ENCODE measurements at regions not wholly inside any gene's neighbourhood (a gene's known extent, or its start where the extent isn't known, plus 50 kb on each side); places are given as distances from the start of the nearest gene placed in this dataset.

DNA sequence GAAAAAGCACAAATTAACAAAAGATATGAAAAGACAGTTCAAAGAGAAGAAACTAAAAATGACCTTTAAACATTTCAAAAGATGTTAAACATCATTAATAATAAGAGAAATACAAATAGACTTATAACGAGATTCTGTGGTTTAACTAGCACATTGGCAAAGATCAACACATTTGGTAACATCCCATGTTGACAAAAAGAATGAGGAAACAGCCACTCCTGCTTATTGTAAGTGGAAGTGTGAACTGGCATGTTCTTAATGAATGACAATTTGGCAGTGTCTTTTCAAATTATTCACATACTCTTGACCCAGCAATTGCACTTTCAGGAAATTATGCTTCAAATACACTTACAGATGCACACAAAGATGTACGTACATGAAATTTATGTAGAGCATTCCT, 176.3 kb downstream of the TLE1 start:
- no peak for TF ChIP-seq POLR2A (IDR thresholded peaks at IDR 0.05)
- TF ChIP-seq, protein P1, sequence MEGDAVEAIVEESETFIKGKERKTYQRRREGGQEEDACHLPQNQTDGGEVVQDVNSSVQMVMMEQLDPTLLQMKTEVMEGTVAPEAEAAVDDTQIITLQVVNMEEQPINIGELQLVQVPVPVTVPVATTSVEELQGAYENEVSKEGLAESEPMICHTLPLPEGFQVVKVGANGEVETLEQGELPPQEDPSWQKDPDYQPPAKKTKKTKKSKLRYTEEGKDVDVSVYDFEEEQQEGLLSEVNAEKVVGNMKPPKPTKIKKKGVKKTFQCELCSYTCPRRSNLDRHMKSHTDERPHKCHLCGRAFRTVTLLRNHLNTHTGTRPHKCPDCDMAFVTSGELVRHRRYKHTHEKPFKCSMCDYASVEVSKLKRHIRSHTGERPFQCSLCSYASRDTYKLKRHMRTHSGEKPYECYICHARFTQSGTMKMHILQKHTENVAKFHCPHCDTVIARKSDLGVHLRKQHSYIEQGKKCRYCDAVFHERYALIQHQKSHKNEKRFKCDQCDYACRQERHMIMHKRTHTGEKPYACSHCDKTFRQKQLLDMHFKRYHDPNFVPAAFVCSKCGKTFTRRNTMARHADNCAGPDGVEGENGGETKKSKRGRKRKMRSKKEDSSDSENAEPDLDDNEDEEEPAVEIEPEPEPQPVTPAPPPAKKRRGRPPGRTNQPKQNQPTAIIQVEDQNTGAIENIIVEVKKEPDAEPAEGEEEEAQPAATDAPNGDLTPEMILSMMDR (IDR thresholded peaks at IDR 0.05 in 4 of 5, conservative IDR thresholded peaks at IDR 0.05 in 1 of 5), result no peak
